ENCODE measurements at regions not wholly inside any gene's neighbourhood (a gene's known extent, or its start where the extent isn't known, plus 50 kb on each side); places are given as distances from the start of the nearest gene placed in this dataset.

- peaks cover 59% of the 10 kb centered on the region for H3K27me3 Mint-ChIP-seq (ENCODE audit: low read depth)
- no peak for DNase-seq
- H3K4me3 Mint-ChIP-seq, result no peak overlapping the region
- CTCF ChIA-PET, result interaction anchor here (0.5 kb wide), 1 partner anchor 1322 kb away, joined by 6 read pairs; no protein-coding TSS in a partner anchor
- H3K9me3 Mint-ChIP-seq, result no peaks in the 10 kb centered on the region
- H3K36me3 Mint-ChIP-seq (ENCODE audit: low read depth), result no peaks in the 10 kb centered on the region
- peaks cover 14% of the 10 kb centered on the region for H3K4me1 Mint-ChIP-seq (ENCODE audit: low read depth)
- H3K27ac Mint-ChIP-seq, result no peak overlapping the region
- intact Hi-C loops (cut with micrococcal nuclease), result no loop called here
These were observed 92.9 kb downstream of the ANKRD60 start for GRCh38 chr20:58135441-58136148.

- CTCF ChIA-PET, result interaction anchor here (0.7 to 0.9 kb wide), 3 partner anchors 29 to 321 kb away, joined by 3 read pairs; no protein-coding TSS in a partner anchor
- H3K9me3 Mint-ChIP-seq, result no peaks in the 10 kb centered on the region
- intact Hi-C loops (cut with micrococcal nuclease), result no loop called here
- no peak overlapping the region for H3K4me3 Mint-ChIP-seq
- no peak for DNase-seq
- H3K27ac Mint-ChIP-seq, result no peak overlapping the region
- H3K27me3 Mint-ChIP-seq (ENCODE audit: low read depth), result peaks cover 70% of the 10 kb centered on the region
- H3K4me1 Mint-ChIP-seq (ENCODE audit: low read depth), result peaks cover 15% of the 10 kb centered on the region
- H3K36me3 Mint-ChIP-seq (ENCODE audit: low read depth), result no peaks in the 10 kb centered on the region
These were observed 95.2 kb downstream of the ANKRD60 start for GRCh38 chr20:58133020-58133808.

GRCh38 chr20:58131551-58132142 lies 96.8 kb downstream of the ANKRD60 start:
- H3K27ac Mint-ChIP-seq, result no peak overlapping the region
- H3K4me1 Mint-ChIP-seq (ENCODE audit: low read depth), result peaks cover 18% of the 10 kb centered on the region
- H3K9me3 Mint-ChIP-seq, result no peaks in the 10 kb centered on the region
- no peaks in the 10 kb centered on the region for H3K36me3 Mint-ChIP-seq (ENCODE audit: low read depth)
- CTCF ChIA-PET, result no interaction called here
- H3K4me3 Mint-ChIP-seq, result no peak overlapping the region
- no peak for DNase-seq
- H3K27me3 Mint-ChIP-seq (ENCODE audit: low read depth), result peaks cover 70% of the 10 kb centered on the region
- intact Hi-C loops (cut with micrococcal nuclease), result no loop called here

- Mint-ChIP-seq H3K4me3 (no peak overlapping the region), H3K36me3 (ENCODE audit: low read depth) (no peaks in the 10 kb centered on the region), H3K9me3 (peaks cover 1% of the 10 kb centered on the region), H3K4me1 (ENCODE audit: low read depth) (peaks cover 18% of the 10 kb centered on the region), H3K27ac (no peak overlapping the region), H3K27me3 (ENCODE audit: low read depth) (peaks cover 75% of the 10 kb centered on the region)
- intact Hi-C loops (cut with micrococcal nuclease), result no loop called here
- no peak for DNase-seq
- CTCF ChIA-PET, result no interaction called here
These were observed 97.3 kb downstream of the ANKRD60 start for GRCh38 chr20:58131151-58131550.

- DNase-seq, result no peak
- no peak overlapping the region for H3K27ac Mint-ChIP-seq
- intact Hi-C loops (cut with micrococcal nuclease), result no loop called here
- peaks cover 18% of the 10 kb centered on the region for H3K4me1 Mint-ChIP-seq (ENCODE audit: low read depth)
- CTCF ChIA-PET, result no interaction called here
- H3K36me3 Mint-ChIP-seq (ENCODE audit: low read depth), result no peaks in the 10 kb centered on the region
- peaks cover 69% of the 10 kb centered on the region for H3K27me3 Mint-ChIP-seq (ENCODE audit: low read depth)
- H3K4me3 Mint-ChIP-seq, result no peak overlapping the region
- peaks cover 4% of the 10 kb centered on the region for H3K9me3 Mint-ChIP-seq
These were observed 97.9 kb downstream of the ANKRD60 start for GRCh38 chr20:58130581-58130980.

GRCh38 chr20:58130156-58130555 lies 98.3 kb downstream of the ANKRD60 start:
- DNase-seq, result no peak
- H3K4me3 Mint-ChIP-seq, result no peak overlapping the region
- no peak overlapping the region for H3K27ac Mint-ChIP-seq
- intact Hi-C loops (cut with micrococcal nuclease), result no loop called here
- H3K9me3 Mint-ChIP-seq, result peaks cover 7% of the 10 kb centered on the region
- peaks cover 17% of the 10 kb centered on the region for H3K4me1 Mint-ChIP-seq (ENCODE audit: low read depth)
- H3K36me3 Mint-ChIP-seq (ENCODE audit: low read depth), result no peaks in the 10 kb centered on the region
- CTCF ChIA-PET, result no interaction called here
- H3K27me3 Mint-ChIP-seq (ENCODE audit: low read depth), result peaks cover 66% of the 10 kb centered on the region

GRCh38 chr20:58129721-58130151 lies 98.7 kb downstream of the ANKRD60 start:
- Mint-ChIP-seq H3K27ac (no peak overlapping the region), H3K4me1 (ENCODE audit: low read depth) (peaks cover 17% of the 10 kb centered on the region), H3K4me3 (no peak overlapping the region), H3K36me3 (ENCODE audit: low read depth) (no peaks in the 10 kb centered on the region), H3K9me3 (peaks cover 10% of the 10 kb centered on the region), H3K27me3 (ENCODE audit: low read depth) (peaks cover 63% of the 10 kb centered on the region)
- no peak for DNase-seq
- CTCF ChIA-PET, result no interaction called here
- intact Hi-C loops (cut with micrococcal nuclease), result no loop called here

GRCh38 chr20:58128635-58129625 lies 99.5 kb downstream of the ANKRD60 start:
- CTCF ChIA-PET, result no interaction called here
- Mint-ChIP-seq H3K27me3 (ENCODE audit: low read depth) (peaks cover 59% of the 10 kb centered on the region), H3K9me3 (peaks cover 14% of the 10 kb centered on the region), H3K27ac (no peak overlapping the region), H3K4me1 (ENCODE audit: low read depth) (peaks cover 17% of the 10 kb centered on the region), H3K36me3 (ENCODE audit: low read depth) (no peaks in the 10 kb centered on the region), H3K4me3 (no peak overlapping the region)
- intact Hi-C loops (cut with micrococcal nuclease), result no loop called here
- no peak for DNase-seq

- intact Hi-C loops (cut with micrococcal nuclease), result no loop called here
- Mint-ChIP-seq H3K36me3 (ENCODE audit: low read depth) (no peaks in the 10 kb centered on the region), H3K4me3 (no peak overlapping the region), H3K9me3 (peaks cover 16% of the 10 kb centered on the region), H3K4me1 (ENCODE audit: low read depth) (peaks cover 17% of the 10 kb centered on the region), H3K27ac (no peak overlapping the region), H3K27me3 (ENCODE audit: low read depth) (peaks cover 52% of the 10 kb centered on the region)
- CTCF ChIA-PET, result interaction anchor here (0.7 kb wide), 1 partner anchor 407 kb away, joined by 4 read pairs; no protein-coding TSS in a partner anchor
- DNase-seq, result peak; percentile 36
These were observed 100.7 kb downstream of the ANKRD60 start for GRCh38 chr20:58127701-58128111.

- Mint-ChIP-seq H3K4me3 (no peak overlapping the region), H3K9me3 (peaks cover 16% of the 10 kb centered on the region), H3K27ac (no peak overlapping the region), H3K36me3 (ENCODE audit: low read depth) (no peaks in the 10 kb centered on the region), H3K27me3 (ENCODE audit: low read depth) (peaks cover 38% of the 10 kb centered on the region), H3K4me1 (ENCODE audit: low read depth) (peaks cover 5% of the 10 kb centered on the region)
- no peak for DNase-seq
- CTCF ChIA-PET, result interaction anchor here (1.0 kb wide), 1 partner anchor 38 kb away, joined by 4 read pairs; no protein-coding TSS in a partner anchor
- intact Hi-C loops (cut with micrococcal nuclease), result no loop called here
These were observed 102.7 kb downstream of the ANKRD60 start for GRCh38 chr20:58125726-58126125.

GRCh38 chr20:58117944-58118343 lies 110.5 kb downstream of the ANKRD60 start:
- H3K36me3 Mint-ChIP-seq (ENCODE audit: low read depth), result no peaks in the 10 kb centered on the region
- H3K9me3 Mint-ChIP-seq, result peaks cover 4% of the 10 kb centered on the region
- H3K4me1 Mint-ChIP-seq (ENCODE audit: low read depth), result no peaks in the 10 kb centered on the region
- H3K4me3 Mint-ChIP-seq, result no peak overlapping the region
- peaks cover 30% of the 10 kb centered on the region for H3K27me3 Mint-ChIP-seq (ENCODE audit: low read depth)
- H3K27ac Mint-ChIP-seq, result no peak overlapping the region
- no peak for DNase-seq
- CTCF ChIA-PET, result interaction anchor here (1.9 kb wide), 1 partner anchor 30 kb away, joined by 7 read pairs; no protein-coding TSS in a partner anchor
- intact Hi-C loops (cut with micrococcal nuclease), result no loop called here
